ENCODE measurements at regions not wholly inside any gene's neighbourhood (a gene's known extent, or its start where the extent isn't known, plus 50 kb on each side); places are given as distances from the start of the nearest gene placed in this dataset.

GRCh38 chr3:176787506-176787905 lies 409.8 kb downstream of the TBL1XR1 start:
- H3K36me3 Mint-ChIP-seq, result no peaks in the 10 kb centered on the region
- no peak overlapping the region for H3K4me3 Mint-ChIP-seq
- Histone ChIP-seq H3K27me3 (ENCODE audit: control insufficient read depth in 2 of 2, insufficient read depth in 2 of 2, low read length in 2 of 2) (no peaks in the 10 kb centered on the region), H3K9me3 (replicated peaks in 1 of 2; ENCODE audit: control insufficient read depth in 1 of 2, insufficient read depth in 1 of 2, low read length in 2 of 2) (peaks cover 0 to 3% of the 10 kb centered on the region in 2 donors), H3K36me3 (replicated peaks in 1 of 2; ENCODE audit: control insufficient read depth in 1 of 2, insufficient read depth in 2 of 2, low read length in 2 of 2) (no peaks in the 10 kb centered on the region), H4K20me1 (ENCODE audit: insufficient read depth, low read length) (no peaks in the 10 kb centered on the region), H3K4me1 (ENCODE audit: control insufficient read depth in 1 of 2, insufficient read depth in 2 of 2, low read length in 2 of 2) (no peaks in the 10 kb centered on the region), H2AFZ (ENCODE audit: insufficient read depth, low read depth, low read length, poor library complexity, severe bottlenecking) (no peak overlapping the region), H3K9ac (ENCODE audit: insufficient read depth, low read length, poor library complexity, severe bottlenecking) (no peak overlapping the region), H3K27ac (ENCODE audit: low read depth in 1 of 2, low read length in 2 of 2) (no peak overlapping the region), H3K79me2 (ENCODE audit: insufficient read depth, low read length) (no peaks in the 10 kb centered on the region), H3K4me3 (replicated peaks in 1 of 3; ENCODE audit: low read depth in 2 of 3, low read length in 3 of 3) (no peak overlapping the region), H3K4me2 (replicated peaks; ENCODE audit: extremely low read depth, low read length, poor library complexity, severe bottlenecking) (no peak overlapping the region)
- no peaks in the 10 kb centered on the region for H3K4me1 Mint-ChIP-seq
- TF ChIP-seq CTCF (IDR thresholded peaks at IDR 0.05), result no peak
- no CpG with 5 or more reads among the region's 3 CpGs for WGBS (ENCODE audit: insufficient coverage)
- H3K27me3 Mint-ChIP-seq (ENCODE audit: low read depth in 3 of 3), result peaks cover 0 to 6% (median 2%) of the 10 kb centered on the region in 3 donors
- intact Hi-C loops (cut with micrococcal nuclease), result no loop called here
- H3K9me3 Mint-ChIP-seq, result peaks cover 0 to 9% (median 5%) of the 10 kb centered on the region in 7 donors
- DNase-seq, result no peak
- H3K27ac Mint-ChIP-seq, result no peak overlapping the region

- Histone ChIP-seq H3K4me3 (replicated peaks in 1 of 3; ENCODE audit: low read depth in 2 of 3, low read length in 3 of 3) (no peak overlapping the region), H2AFZ (ENCODE audit: insufficient read depth, low read depth, low read length, poor library complexity, severe bottlenecking) (no peak overlapping the region), H3K27ac (ENCODE audit: low read depth in 1 of 2, low read length in 2 of 2) (no peak overlapping the region), H3K9me3 (replicated peaks in 1 of 2; ENCODE audit: control insufficient read depth in 1 of 2, insufficient read depth in 1 of 2, low read length in 2 of 2) (no peaks in the 10 kb centered on the region), H3K36me3 (replicated peaks in 1 of 2; ENCODE audit: control insufficient read depth in 1 of 2, insufficient read depth in 2 of 2, low read length in 2 of 2) (no peaks in the 10 kb centered on the region), H3K9ac (ENCODE audit: insufficient read depth, low read length, poor library complexity, severe bottlenecking) (no peak overlapping the region), H3K79me2 (ENCODE audit: insufficient read depth, low read length) (no peaks in the 10 kb centered on the region), H3K27me3 (ENCODE audit: control insufficient read depth in 2 of 2, insufficient read depth in 2 of 2, low read length in 2 of 2) (no peaks in the 10 kb centered on the region), H3K4me1 (ENCODE audit: control insufficient read depth in 1 of 2, insufficient read depth in 2 of 2, low read length in 2 of 2) (no peaks in the 10 kb centered on the region), H3K4me2 (replicated peaks; ENCODE audit: extremely low read depth, low read length, poor library complexity, severe bottlenecking) (no peak overlapping the region), H4K20me1 (ENCODE audit: insufficient read depth, low read length) (no peaks in the 10 kb centered on the region)
- Mint-ChIP-seq H3K27ac (no peak overlapping the region), H3K4me1 (no peaks in the 10 kb centered on the region), H3K27me3 (ENCODE audit: low read depth in 3 of 3) (peaks cover 0 to 6% (median 0%) of the 10 kb centered on the region in 3 donors), H3K36me3 (no peaks in the 10 kb centered on the region), H3K4me3 (no peak overlapping the region), H3K9me3 (peaks cover 0 to 7% (median 2%) of the 10 kb centered on the region in 7 donors)
- no CpG with 5 or more reads among the region's 3 CpGs for WGBS (ENCODE audit: insufficient coverage)
- no peak for TF ChIP-seq CTCF (IDR thresholded peaks at IDR 0.05)
- intact Hi-C loops (cut with micrococcal nuclease), result no loop called here
- no peak for DNase-seq
Measured at GRCh38 chr3:176785171-176785570, 412.1 kb downstream of the TBL1XR1 start.
